ENCODE measurements at regions not wholly inside any gene's neighbourhood (a gene's known extent, or its start where the extent isn't known, plus 50 kb on each side); places are given as distances from the start of the nearest gene placed in this dataset.
"Not testable (repeated sequence)": the region's sequence is repeated elsewhere in the genome, so short reads cannot be mapped to it uniquely, and the experiment has no call there.

DNA sequence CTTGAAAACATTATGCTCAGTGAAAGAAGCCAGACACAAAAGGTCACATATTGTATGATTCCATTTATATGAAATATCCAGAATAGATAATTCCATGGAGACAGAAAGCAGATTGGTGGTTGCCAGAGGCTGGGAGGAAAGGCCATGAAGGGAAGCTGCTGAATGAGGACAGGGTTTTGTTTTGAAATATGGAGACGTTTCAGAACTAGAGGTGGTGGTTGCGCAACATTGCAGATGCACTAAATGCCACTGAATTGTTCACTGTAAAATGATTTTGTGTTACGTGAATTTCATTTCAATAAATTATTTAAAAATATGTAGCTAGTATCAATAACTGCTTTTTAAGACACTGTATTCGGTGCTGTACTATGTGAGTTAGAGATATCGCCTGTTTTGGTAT is 101.7 kb upstream of the ZNF236 start:
- no peak for DNase-seq

DNA sequence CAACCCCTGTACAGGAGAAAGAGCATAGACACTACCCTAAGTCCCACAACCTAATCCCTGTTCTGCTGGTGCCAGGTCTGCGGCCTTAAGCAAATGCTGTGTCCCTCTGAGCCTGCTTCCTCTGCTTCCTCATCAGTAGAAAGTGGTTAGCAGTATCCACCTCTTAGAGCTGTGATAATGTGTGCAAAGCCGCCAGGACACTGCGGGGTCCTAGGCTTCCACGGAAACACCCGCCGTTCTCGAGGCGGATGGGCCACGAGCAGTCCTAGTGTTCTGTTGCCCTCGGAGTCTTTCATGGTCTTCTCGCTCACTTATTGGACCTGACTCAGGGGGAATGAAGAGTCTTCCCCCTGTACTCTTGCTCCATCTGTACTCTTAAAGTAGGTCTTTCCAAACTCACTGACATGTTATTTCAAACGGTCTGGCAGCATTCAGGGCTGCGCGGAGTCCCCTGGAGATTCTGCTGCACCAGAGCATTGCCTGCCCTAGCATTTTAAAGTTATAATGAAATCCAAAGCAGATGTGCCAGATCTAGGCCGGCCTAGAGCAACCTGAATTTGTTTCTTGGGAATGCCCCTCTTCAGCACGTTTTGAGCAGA is 107.2 kb upstream of the ZNF236 start:
- no peak for DNase-seq

DNA sequence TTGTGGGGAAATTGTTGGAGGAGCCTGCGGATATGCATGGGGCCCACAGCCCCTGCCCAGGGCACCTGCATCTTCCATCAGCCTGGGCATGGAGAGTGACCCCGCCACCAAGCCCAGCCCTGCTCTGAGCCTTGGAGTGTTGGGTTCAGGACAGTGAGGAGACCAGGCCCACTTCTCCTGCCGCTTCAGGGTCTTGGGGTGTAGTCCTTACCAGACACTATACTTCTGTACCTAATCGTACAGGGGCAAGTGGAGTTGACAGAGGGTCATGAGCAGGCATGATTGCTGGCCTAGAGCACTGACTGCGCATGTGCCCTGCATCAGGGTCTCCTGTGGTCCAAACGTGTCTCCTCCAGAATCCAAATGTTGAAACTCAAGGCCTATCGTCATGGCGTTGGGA is 108.9 kb upstream of the ZNF236 start:
- DNase-seq: no peak

DNA sequence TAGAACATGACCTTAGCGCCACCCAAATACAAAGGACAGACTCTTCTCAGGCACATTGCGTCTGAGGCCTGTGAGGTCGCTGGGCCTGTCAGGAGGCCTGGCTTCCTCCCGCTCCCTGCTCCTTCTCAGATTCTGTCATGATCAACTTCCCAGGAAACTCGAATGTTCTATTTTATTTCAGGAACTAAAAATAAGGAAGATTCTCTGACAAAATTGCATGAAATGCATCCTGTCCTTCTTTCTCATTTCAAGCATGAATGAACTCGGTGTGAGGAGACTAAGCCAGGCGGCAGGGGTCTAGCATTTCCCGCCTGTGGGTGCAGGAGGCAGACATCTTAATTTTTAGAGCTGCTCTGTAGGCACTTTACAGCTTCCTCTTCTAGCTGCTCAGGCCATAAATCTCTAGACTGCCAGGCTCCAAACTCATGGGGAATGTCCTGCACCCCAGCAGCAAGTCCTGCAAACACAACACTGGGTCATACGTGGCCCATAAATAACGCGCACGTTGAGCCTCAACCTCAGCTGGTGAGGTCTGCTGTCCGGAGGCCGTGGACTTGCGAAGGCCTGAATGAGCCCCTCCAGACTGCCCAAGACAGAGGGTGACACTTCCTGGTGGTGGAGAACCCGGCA is 109.7 kb upstream of the ZNF236 start:
- no peak for DNase-seq

DNA sequence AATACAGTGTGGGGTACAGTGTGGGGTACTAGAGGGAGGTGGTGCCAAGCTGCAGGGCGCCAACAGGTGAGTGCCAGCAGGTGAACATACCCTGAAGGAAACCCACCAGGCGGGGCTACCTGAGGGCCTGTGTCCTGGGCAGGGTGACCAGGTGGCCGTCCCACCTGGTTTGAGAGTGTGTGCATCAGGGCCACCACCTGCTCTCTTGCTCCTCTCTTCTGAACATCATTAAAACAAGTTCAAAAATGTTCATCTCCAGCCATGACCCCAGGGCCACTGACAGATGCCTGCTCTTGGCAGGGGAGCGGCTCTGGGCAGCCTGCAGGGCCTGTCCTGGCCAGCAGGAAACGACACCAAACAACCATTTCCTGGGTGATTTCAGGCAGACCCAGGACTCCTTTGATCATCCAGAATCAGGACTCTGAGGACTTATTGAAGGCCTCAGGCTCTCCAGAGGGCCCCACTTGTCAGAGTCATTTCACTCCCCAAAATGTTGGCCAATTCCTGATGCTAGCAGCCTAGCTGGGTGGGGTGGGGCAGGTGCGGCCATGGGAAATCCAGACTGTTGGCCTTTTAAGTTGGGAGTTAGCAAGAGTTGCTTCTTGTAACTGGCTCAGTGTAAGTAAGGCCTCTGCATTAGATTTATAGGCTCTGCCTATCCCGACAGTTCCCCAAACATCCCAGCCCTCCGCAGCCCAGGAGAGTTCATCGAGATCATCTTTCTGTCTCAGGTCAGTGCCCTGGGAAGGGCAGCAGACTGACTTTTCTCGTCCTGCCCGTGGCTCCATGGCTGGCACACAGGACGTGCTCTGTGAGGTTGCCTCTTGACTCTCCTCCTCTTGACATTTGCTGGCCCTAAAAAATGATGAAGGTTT is 111.5 kb upstream of the ZNF236 start:
- DNase-seq: no peak

DNA sequence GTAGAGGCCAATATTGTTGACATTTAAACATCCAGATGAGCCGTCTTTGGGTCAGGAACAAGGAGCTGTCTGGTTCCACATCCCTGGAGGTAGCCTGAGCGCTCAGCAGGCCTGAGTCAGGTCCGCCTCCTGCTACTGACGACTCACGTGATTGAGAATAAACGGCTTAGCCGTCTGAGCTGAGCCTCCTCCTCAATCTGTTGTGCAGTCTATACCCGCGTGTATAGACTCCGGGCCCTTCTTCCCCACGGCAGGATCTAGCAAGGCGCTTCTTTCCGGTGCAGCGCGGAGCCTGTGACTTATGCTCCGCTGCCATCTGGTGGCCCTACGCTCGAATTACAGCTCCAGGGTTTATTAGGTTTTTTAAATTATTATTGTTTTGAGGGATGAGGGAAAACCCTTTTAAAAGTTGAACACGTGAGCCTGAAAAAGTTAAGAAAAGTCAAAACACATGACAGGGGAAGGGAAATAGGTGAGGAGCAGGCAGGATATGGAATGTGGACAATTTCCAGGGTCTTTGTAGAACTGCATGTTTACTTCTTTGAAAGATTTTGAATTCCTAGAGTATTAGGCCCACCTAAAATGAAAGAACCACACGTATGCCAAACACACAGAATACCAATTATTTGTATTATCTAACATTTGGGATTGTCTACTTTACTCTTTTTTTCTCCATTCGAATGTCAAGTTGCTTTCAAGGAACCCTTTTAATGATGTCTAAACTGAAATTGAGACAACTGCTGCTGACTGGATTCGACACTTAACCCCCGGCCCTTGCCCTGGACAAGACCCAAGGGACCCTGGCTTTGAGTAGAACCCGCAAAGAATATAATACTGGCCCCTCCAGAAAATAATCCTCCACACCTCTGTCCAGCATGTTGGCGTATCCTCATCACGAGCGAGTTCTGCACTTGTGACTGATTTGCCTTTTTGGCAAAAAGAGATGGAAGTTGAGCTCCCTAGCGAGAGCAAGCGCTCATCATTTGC is 112.4 kb upstream of the ZNF236 start:
- peak; percentile 5 for DNase-seq

DNA sequence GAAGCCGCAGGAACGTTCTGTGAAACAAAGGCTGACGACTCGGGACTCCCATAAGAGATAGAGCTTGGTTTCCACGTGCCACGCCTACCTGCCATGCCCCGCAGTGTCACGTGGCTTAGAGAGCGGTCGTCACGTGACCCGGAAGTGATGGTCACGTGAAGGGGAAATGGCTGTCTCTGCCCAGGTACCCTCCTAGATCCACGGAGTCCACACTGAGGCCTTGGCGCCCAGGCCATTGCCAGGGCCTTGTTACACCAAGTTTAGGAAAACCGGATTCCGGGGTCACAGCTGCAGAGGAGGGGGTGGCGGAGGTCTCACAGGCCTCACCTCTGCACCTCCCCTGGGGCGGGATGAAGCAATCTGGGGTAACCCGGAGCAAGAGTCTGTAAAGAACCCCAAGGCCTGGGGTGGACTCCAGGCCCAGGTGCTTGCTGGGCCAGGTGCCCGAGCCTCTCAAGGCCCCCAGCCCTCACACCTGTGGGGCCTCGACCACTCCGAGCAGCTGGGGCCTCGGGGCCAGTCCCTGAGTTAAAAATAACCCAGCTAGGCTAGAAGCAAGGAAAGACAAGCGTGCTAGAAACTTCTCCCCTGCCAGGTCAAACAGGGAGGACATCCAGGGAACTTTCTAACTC is 113.5 kb upstream of the ZNF236 start:
- DNase-seq: no peak

DNA sequence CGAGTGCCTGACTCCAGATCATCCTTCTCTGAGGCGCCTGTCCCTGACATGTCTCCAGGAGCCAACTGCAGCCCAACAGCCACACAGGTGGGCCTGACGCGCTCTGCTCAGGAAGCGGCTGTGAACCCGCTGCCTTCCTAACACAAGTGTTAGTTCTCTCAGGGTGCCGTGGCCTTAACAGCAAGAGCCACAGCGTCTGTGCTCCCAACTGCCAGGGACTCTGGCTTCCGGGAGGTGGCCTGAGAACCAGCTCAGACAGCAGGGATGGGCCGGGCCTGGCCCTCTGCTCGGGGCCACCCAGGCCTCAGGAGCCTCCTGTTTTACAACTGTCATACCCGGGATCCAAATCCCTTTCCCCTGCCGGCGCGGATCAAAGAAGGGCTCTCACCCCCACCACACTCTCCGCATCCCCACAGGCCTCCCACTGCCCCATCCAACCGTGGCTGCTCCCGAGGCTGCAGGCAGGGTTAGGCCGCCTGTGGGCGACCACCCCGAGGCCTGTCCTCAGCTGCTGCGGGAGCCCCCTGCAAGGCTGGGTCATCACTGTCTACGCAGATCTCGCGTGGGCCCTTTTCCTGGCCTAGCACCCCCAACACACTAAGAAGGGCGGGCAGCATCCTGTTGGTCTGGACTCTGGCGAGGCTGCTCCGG is 114.2 kb upstream of the ZNF236 start:
- DNase-seq: no peak

DNA sequence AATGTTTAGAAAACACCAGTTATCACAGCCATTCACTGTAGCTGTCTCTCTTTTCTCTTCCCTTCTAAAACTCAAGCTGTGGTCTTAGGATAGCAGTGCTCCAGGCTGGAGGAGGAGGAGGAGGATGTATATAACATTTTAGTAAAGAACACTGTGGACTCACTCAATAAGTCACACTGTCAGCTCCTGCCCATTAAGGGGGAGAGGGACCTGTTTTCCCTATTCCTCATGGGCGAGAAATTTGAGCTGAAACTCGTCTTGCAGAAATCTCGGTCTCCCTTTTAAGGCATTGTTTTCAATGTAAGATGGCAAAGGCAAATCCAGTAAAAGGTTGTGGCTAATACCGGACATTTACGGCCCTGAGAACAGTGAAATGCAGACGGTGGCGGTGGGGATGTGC is 114.8 kb upstream of the ZNF236 start:
- DNase-seq: no peak

DNA sequence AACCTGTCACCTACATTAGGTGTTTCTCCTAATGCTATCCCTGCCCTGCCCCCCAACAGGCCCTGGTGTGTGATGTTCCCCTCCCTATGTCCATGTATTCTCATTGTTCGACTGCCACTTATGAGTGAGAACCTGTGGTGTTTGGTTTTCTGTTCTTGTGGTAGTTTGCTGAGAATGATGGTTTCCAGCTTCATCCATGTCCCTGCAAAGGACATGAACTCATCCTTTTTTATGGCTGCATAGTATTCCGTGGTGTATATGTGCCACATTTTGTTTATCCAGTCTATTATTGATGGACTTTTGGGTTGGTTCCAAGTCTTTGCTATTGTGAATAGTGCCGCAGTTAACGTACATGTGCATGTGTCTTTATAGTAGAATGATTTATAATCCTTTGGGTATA is 117.8 kb upstream of the ZNF236 start:
- DNase-seq: not testable (repeated sequence)

DNA sequence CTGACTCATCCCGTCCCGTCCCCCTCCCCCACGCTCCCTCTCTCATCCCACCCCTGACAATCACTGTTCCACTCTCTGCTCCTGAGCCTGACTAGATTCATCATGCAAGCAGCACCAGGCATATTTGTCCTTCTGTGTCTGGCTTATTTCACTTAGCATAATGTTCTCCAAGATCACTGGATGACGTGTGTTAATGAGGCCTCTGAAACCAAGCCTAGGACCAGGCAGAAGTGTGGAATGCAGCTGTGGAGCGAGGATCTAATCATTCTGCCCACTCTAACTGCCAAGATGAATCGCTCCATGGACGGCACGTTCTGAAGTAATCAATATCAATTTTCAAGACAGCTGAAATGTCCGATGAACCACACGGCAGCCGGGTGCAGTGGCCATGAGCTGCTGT is 122.4 kb upstream of the ZNF236 start:
- DNase-seq: no peak

DNA sequence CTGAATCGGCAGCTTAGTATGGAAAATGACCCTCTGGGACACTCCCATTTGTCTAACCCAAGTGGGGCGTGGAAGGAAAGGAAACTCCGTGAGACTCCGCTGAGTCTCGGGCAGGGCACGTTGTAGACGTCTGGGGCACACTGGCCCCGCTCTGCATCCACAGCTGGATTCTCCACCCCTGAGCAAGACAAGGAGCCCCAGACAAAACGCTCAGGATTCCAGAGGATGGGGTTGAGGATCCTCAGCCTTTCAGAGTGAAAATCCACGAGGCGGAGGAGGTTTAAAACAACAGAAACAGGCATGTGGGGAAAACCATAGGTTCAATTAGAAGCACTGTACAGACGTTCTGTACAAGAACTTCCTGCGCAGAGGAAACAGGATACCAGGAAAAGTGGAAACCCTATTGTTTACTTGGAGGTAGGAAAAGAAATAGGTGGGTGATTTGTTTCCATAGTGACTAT is 124.9 kb upstream of the ZNF236 start:
- DNase-seq: no peak

DNA sequence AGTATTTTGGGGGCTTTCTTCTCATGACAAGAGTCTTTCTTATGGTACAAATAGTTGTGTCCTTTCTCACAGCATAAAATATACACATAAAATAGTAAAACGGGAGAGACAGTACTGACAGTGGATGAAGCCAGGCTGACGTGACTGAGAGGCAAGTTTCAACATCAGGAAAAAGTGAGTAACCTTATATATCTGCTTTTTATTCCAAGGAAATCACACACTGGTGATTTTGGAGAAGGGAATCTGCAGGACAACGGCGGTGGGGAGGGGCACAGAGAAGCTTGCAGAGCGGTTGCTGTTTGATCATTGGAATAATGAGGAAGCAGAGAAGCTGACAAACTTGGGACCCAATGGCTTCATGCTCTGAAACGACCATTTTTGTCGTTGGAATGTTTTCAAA is 130.6 kb upstream of the ZNF236 start:
- DNase-seq: no peak

DNA sequence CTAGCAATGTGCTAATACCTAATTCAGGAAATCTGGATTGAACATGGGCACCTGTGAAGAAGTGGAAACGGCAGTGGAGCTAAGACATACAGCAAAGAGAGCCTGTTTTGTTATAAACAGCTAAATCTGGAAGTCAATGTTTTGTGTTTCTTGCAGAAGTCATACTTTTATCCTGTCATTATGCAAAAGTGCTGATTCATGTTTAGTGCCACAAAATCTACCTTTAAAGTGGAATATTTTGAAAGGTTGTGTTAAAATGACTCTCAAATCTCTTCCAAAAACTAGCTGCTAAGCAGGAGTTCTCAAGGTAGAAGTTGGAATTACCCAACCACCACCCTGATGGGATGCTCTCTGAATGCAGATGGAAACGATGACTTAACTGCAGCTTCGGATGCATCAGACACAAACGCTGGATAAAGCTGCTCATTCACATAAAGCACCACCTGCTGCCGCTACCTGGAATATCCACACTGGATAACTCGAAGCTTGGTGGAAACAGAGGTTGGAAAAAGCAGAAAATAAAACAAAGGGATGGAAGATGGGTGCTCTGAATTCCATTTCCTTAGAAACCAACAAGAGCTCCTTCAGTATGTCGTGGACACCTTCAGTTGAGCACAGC is 132.6 kb upstream of the ZNF236 start:
- no peak for DNase-seq

DNA sequence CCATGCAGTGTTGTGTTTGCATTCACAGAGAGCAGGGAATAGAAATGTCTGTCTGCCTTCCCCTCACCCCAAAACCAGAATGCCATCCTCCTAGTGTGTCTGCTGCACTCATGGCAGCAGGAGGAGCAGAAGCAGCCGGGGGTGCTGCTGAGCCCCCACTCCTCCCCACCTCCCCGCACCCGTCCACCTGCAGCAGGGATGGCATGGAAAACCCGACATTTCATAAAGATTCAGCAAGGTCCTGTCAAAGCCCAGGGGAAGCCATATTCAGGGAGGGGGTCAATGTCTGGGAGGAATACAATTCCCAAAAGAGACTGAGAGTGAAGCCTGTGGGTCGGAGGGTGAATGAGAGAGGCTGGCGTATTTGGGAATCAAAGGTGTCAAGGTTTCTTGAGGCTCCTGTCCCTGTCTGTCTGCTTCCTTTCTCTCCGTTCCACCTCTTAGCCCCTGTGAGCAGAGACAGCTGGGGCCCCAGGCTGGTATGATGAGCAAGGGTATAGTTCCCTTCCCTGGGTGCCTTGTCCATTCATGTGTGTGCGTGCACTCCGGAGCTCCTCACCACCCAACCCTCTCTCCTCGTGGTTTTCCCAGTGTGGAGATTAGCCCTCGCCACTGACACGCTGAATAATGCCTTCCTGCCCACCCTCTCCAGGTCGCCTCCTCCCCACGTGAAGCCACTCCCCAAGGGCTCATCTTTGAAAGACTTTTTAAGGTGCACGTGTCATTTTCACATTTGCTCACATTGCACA is 133.5 kb upstream of the ZNF236 start:
- DNase-seq: no peak

DNA sequence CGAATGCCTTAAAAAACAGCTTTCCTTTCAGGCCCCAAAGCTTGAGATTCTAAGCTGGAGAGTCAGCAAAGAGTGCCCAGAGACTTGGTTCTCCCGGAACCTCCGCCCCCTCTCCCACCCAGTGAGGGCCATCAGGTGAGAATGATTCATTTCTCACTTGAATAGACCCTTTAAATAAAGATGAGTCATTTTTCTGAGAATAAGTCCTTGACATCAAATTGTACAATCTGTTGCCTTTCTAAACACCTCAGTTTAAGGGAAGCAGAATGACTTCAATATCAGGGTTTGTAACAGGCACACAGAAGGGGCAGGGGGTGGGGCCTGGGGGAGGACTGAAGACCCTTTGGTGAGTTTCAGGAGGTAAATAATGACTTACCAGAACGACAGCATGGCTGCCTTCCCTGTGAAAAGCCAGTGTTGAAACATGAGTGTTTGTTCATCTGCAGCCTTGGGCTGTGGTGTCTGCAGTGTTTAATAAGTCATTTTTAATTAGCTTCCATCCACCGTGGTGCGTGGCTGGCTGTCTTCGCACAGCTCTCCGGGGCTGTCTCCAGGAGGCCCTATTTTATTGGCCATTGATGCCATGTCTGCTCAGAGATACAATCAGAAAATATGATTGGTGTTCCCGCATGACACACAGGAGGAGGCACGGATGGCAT is 134.9 kb upstream of the ZNF236 start:
- DNase-seq: no peak

DNA sequence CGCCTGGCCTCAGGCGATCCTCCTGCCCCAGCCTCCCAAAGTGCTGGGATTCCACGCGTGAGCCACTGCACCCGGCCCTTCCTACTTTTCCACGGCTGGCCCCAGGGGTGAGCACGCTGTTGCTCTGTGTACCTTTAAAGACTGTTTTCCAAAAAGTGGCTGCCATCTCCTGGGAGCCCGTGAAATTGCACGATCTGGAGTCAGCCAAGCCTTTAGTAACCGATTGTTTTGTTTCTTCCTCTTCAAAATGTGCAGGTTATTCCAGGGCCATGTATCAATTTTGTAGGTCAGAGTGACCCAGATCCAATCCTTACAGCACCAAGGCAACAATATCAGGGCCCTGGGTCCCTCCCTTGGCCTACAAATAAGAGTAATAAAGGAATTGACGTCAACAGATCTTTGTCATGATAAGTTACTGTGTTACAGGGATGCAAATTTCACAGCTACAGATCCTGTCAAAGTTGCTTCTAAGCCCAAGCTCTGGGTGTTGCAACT is 135.6 kb upstream of the ZNF236 start:
- DNase-seq: peak; percentile 26

DNA sequence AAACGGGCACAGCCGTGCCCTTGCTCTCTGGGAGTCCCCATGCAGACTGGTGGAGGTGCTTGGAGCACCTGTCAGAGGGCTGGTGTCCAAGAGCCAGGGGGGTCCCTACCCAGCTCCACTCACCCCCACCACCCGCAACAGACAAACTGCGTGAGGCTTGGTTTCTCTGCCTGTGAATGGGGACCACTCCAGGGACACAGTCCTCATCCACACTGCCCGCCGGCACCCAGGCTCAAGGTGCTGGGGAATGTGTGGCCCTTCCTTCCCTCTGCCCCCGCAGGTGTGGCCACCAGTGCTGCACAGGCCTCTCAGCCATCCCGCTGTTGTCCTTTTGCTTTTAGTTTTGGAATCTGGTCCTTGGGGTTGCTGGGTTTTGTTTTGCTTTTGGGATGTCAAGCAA is 136.5 kb upstream of the ZNF236 start:
- no peak for DNase-seq

DNA sequence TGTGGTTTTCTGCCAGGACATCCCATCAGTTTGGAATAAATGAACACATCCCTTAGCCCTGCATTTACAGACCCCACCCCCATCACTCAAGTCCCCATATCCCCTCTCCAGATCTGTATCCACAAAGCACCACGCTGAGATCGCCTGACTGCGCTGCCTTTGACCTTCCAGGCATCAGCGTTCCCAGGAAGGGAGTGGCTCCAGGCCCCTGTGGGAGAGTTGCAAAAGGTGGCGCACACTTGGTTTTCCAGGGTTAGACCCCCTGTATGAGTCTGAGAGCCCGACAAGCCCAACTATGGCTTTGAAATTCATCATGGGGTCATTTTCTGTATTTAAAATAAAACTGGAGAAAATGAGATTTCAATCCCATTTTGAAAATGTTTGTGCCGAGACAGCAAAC is 137.0 kb upstream of the ZNF236 start:
- DNase-seq: no peak

DNA sequence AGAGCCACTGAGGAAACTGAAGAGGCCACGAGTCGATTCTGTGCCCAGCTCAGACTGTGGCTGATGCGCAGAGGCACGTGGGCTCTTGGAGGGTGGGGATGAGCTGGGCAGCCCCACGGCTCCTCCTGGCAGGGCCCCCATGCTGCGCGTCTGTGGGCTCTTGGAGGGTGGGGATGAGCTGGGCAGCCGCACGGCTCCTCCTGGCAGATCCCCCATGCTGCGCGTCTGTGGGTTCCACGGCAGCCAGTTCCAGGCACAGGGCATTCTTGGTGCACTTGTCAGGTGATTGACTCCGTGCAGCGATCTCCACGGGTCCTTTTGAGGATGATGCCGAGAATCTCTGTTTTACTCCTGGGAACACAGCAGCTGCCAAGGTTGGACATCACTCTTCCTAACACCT is 138.1 kb upstream of the ZNF236 start:
- no peak for DNase-seq

All from NCI-H2029 treated with DMSO at 0.1 percent for 48 hours (cell line).